GM18519 (cell line): ENCODE measurements at regions not wholly inside any gene's neighbourhood (a gene's known extent, or its start where the extent isn't known, plus 50 kb on each side); places are given as distances from the start of the nearest gene placed in this dataset.

Source experiments
- ATAC-seq: cut with Tn5 transposase; IDR thresholded peaks from one replicate; pipeline ENCODE4 v1.9.1; 2021; ENCODE audit warnings: mild to moderate bottlenecking, moderate library complexity; ENCODE audit not compliant: unreplicated experiment, low FRiP score

- no peak for ATAC-seq
These were observed 265.4 kb downstream of the HRH4 start for GRCh38 chr18:24725644-24726415.

- no peak for ATAC-seq
These were observed 266.5 kb downstream of the HRH4 start for GRCh38 chr18:24726727-24727492.

GRCh38 chr18:24727685-24728084, 267.2 kb downstream of the HRH4 start:
- no peak for ATAC-seq

- ATAC-seq = no peak
These were observed 270.7 kb downstream of the HRH4 start for GRCh38 chr18:24731158-24731557.

- ATAC-seq = no peak
These were observed 271.5 kb downstream of the HRH4 start for GRCh38 chr18:24731981-24732380.

GRCh38 chr18:24734058-24734457, 273.6 kb downstream of the HRH4 start:
- no peak for ATAC-seq

GRCh38 chr18:24735624-24736231, 275.3 kb downstream of the HRH4 start:
- ATAC-seq = no peak

- no peak for ATAC-seq
These were observed 276.4 kb downstream of the HRH4 start for GRCh38 chr18:24736662-24737330.

- no peak for ATAC-seq
These were observed 280.4 kb downstream of the HRH4 start for GRCh38 chr18:24740829-24741228.

GRCh38 chr18:24741321-24741720, 280.9 kb downstream of the HRH4 start:
- ATAC-seq = no peak

GRCh38 chr18:24741965-24742724, 281.7 kb downstream of the HRH4 start:
- no peak for ATAC-seq

- ATAC-seq = no peak
These were observed 294.3 kb downstream of the HRH4 start for GRCh38 chr18:24754583-24755253.

- no peak for ATAC-seq
These were observed 295.9 kb downstream of the HRH4 start for GRCh38 chr18:24756385-24756784.

GRCh38 chr18:24757134-24757533, 296.7 kb downstream of the HRH4 start:
- no peak for ATAC-seq

GRCh38 chr18:24761765-24762164, 301.3 kb downstream of the HRH4 start:
- no peak for ATAC-seq

- ATAC-seq = no peak
These were observed 302.1 kb downstream of the HRH4 start for GRCh38 chr18:24762511-24762910.

- no peak for ATAC-seq
These were observed 303.5 kb downstream of the HRH4 start for GRCh38 chr18:24763765-24764513.

GRCh38 chr18:24764766-24765165, 304.3 kb downstream of the HRH4 start:
- no peak for ATAC-seq

GRCh38 chr18:24766376-24766775, 305.9 kb downstream of the HRH4 start:
- no peak for ATAC-seq
